ENCODE measurements at regions not wholly inside any gene's neighbourhood (a gene's known extent, or its start where the extent isn't known, plus 50 kb on each side); places are given as distances from the start of the nearest gene placed in this dataset.
"Not testable (repeated sequence)": the region's sequence is repeated elsewhere in the genome, so short reads cannot be mapped to it uniquely, and the experiment has no call there.

DNA sequence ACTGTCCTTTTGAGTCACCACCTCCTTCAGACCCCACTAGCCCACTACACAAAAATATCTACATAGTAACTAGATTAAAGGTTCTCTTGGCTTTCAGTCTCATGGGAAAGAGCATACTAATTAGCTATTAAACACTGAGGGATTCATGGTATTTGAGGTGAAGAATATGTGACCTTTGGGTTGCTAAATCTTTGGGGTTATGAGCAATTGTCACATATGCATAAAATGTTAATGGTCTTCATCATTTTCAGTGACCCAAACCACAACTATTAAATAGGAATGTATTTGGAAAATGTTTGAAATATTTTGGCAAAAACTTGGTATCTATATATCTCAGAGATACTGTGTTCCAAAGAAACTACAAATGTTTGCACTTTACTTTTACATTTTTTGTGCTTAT lies 365.1 kb downstream of the MAGEB5 start:
- DNase-seq, result no peak

DNA sequence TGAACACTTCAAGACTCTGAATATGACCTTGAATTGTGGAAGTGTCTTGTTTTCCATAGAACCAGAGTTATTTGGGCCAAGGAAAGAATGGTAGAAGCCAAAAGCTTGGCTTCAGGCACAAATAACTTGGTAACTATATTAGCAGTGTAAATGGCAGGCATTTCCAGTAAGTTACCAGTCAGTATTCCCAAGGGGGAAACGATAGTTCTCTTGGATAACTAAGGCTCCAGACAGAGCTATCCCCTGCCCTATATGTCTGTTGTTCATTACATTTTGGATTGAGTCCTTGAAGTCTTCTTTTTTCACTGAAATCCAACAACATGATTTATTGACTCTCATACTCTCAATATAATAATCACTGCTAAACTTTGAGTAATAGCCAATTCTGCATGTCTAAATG lies 364.1 kb downstream of the MAGEB5 start:
- no peak for DNase-seq

DNA sequence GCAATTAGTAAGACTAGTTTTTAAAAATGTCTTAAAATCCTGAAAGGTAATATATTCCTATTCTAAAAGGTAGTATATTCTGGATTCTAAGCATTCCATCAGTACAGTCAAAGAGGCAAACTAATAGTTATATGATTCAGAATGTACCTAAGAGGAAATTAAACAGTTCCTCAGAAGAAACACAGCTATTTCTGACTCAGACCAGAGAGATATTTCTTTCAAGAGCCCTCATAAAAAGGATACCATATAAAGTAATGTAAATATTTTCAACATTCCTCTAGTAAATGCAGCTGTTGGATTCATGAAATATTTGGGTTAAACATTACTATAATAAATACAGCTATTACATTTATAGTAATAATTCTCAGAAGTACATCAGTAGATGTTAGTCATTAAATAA lies 358.3 kb downstream of the MAGEB5 start:
- DNase-seq, result no peak

DNA sequence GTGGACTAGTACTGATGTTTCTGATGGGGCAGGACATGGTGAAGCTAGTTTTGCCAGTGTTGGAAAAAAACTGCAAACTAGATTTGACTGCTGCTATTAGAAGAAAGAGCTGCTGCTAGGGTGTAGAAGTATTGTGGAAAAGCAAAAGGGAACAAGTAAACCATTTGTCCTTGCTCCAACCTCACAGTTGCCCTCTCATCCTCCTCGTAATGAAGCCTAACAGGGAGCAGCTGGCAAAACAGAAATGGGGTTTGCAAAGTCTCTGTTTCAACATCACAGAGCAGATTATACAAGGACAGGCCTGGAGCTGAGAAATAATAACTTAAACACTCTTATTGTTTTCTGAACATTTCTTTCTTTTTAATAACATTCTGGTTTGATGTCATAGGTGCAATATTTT lies 346.2 kb downstream of the MAGEB5 start:
- DNase-seq, result no peak

DNA sequence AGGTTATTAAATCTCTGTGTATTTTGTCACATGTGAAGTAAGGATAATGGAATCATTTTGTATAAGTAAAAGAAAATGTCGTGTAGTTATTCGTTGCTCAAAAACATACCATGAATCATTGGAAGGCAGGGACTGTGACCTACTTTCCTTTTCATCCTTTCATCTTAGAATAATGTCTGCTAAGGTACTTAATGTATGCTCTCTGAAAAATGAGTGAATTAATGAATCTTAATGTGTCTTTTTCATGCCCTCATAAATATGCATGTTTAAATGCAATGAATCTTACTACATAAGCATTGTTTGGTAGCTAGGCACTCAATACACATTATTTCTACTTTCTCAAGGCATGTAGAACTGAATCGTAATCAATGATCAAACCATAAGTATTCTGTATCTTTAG lies 343.9 kb downstream of the MAGEB5 start:
- no peak for DNase-seq

DNA sequence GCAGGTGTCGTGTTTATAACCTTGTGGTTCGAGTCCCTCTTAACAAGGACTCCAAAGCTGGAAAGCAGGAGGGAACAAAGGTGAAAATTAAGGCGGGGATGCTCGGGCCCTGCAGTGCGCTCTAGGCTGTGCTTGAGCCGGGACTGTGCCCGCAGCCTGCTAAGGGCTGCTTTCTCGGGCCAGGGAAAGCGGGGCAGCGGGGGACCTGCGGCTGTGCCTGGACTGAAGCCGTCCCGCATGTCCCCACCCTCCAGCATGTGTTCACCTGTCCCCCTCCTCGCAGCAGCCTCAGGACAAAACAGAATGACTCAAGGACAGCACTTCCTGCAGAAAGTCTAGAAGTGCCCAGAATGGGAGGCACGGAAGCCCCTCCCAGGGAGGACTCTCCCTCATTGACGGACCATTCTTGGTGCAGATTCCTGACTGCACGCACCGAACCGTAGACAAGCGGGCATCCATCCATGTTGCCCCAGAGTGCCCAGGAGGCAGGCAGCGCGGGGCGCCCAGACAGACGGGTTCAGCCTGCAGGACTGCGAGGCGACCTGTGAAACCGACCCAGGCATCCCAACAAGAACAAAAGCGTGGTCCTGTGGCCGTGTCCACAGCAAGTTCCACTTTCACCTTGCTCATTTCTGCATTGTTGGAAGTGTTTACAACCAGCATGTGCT lies 342.9 kb downstream of the MAGEB5 start:
- no peak for DNase-seq

DNA sequence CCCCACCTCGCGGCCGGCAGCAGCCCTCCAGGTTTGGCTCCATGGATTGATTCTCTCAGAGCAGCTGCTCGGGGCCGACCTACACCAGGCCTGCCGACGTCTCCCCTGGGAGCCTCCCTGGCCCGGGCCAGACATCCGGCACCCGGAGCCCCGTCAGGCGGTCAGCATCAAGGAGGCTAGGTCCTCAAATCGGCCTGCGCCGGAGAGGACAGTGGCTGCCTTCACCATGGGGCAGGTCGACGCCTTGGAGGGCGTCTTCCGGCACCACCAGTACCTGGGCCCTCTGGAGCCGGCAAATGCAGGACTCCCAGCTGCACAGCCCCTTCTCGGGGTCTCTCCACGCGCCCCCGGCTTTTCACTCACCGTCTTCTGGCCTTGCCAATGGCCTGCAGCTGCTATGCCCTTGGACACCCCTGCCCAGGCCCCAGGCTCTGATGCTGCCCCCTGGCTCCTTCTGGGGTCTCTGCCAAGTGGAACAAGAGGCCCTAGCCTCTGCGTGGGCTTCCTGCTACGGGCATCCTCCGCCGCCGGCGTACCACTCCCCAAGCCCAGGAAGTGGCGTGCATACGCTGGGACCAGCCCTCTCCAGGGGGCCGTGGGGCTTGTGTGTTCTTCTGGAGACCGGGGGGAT lies 341.8 kb downstream of the MAGEB5 start:
- DNase-seq, result no peak

DNA sequence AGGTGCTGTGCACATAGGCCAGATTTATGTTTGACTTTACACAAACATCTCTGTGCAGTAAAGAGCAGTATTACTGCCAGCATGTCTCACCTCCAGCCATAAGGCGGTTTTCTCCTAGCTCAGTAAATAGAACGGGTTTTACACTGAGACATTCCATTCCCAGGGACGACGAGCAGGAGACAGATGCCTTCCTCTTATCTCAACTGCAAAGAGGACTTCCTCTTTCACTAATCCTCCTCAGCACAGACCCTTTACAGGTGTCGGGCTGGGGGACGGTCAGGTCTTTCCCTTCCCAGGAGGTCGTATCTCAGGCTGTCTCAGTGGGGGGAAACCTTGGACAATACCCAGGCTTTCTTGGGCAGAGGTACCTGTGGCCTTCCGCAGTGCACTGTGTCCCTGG lies 309.8 kb downstream of the MAGEB5 start:
- DNase-seq, result not testable (repeated sequence)

DNA sequence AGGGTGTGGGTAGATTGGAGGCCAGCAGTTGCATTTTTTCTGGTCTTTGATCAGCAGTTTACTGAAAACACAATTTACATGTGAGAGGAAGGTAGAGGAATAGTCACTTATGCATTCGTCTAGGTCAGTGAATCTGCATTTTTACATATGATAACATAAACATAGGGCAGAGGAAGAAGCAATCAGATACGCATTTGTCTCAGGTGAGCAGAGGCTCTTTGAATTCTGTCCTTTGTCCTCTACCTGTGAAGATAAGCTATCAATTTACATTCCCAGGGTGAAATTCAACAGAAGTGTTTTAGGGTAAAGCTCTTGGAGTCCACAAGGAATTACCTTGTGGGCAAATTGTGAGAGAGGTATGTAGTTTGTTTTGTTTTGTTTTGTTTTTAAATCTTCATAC lies 306.5 kb downstream of the MAGEB5 start:
- DNase-seq, result no peak

DNA sequence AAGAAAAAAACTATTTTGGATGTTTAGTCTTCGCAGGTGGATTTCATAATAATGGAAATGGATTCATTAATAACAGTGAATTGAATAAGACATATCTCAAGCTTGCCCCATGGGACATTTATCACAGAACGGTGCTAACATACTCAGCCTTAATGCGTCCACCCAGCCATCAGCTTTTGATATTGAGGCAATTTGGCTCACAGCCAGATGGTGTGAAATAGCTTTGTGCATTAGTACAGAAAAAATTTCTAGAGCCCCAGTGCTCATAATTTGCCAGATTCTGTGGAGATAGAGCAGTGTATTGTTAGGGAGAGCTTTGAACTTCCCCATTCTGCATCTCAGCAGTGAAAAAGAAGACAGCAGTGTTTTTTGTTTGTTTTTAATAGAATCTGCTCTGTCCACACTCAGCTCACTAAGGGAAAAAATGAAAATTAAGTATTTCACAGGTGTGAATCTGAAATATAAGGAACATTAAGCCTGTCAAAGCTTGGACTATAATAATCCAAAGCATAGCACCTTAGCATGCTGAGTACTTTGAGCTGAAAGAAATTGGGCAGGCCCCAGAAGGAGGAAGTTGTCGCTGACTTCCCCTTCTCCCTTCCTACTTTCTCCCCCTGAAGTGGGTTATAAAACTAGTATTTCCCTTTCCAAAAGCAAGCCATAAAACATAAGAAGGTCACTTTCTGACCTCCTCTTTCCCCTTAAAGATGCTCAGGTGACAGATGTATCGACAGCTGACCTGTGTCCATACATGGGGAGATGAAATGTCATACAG lies 295.8 kb downstream of the MAGEB5 start:
- DNase-seq, result no peak

DNA sequence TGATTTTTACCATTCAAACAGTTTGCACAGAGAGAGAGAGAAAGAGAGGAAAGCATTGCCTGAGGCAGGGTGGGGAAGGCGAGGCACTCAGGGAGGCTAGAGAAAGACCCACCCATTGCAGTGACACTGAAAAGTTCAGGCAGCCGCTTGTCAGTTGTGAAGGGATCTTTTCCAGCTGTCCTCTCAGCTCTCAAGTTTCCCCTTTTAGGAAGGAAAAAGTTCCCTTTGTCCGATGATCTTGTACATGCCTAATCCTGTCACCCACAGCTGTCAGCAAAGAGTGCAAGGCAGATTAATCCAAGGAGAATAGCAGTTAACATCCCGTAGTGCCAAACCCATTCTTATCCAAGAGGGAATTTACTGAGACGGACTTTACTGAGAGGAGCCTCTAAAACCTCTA lies 255.0 kb downstream of the MAGEB5 start:
- DNase-seq, result no peak

DNA sequence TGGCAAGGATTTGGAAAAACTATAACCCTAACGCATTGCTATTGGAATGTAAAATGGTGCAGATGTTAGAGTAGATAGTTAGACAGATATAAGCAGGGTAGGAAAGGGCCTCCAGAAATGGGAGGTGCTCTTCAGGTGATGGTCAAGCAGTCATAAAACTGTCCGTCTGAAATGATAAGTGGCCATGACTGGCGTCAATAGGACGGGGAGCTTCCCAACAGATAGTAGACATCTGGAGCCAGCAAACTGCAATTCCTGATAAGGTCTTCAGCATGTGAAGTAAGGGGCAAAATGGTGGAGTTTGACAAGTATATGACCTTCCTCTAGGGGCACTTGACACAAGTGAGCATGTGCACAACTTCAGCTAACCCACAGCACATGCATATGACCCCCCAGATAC lies 250.4 kb downstream of the MAGEB5 start:
- DNase-seq, result no peak

DNA sequence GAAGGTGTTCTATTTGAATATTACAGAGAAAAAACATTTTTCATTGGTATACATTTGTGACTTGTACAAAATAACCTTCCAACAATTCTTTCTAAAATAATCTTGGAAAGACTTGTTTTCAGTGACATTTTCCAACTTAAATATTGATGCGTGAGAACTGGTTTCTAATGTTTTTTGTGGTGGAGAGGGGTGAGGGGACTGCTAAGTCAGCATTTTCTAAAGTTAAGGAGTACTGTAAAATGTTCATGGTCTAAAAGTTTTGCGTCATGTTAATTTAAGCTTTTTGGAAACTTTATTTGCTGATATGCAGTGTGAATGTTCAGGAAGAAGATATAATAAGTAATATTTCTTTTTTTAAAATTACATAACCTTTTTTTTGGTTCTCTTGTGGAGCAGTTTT lies 229.3 kb downstream of the MAGEB5 start:
- DNase-seq, result no peak

DNA sequence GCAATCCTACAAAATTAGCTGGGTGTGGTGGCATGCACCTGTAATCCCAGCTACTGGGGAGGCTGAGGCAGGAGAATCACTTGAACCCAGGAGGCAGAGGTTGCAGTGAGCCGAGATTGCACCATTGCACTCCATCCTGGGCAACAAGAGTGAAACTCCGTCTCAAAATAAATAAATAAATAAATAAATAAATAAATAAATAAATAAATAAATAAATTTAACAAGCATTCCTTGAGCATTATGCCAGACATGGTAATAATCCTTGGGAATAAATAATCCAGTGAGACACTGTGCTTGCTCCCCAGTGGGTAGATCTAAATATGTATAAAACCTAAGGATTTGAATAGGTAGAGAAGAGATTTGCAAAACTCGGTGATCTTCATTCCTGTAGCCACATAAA lies 228.4 kb downstream of the MAGEB5 start:
- not testable (repeated sequence) for DNase-seq

DNA sequence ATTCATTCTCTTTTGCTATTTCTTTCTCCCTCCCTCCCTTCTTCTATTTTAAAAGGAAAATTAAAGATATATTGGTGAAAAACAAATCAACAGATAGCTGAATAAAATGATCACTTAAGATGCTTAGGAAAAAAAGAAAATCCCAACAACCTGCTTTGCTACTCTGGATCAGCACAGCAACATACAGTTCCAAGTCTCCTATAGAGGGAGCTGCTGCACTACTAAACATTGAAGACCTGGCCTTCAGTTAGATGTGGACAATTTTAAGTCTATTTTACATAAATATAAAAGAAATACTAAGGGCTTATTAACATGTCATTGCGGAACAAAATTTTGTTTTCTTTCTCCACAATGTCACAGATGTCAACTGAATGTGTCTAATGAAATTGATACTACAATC lies 226.4 kb downstream of the MAGEB5 start:
- DNase-seq, result no peak

DNA sequence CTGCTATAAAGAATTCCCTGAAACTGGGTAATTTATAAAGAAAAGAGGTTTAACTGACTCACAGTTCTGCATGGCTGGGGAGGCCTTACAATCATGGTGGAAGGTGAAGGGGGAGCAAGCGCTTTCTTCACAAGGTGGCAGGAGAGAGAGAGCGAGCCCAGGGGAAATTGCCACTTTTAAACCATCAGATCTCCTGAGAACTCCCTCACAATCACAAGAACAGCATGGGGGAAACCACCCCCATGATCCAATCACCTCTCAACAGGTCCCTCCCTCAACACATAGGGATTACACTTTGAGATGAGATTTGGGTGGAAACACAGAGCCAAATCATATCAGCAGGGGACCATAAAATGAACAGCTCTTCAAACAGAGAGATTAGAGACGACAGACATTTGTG lies 198.6 kb downstream of the MAGEB5 start:
- DNase-seq, result no peak

DNA sequence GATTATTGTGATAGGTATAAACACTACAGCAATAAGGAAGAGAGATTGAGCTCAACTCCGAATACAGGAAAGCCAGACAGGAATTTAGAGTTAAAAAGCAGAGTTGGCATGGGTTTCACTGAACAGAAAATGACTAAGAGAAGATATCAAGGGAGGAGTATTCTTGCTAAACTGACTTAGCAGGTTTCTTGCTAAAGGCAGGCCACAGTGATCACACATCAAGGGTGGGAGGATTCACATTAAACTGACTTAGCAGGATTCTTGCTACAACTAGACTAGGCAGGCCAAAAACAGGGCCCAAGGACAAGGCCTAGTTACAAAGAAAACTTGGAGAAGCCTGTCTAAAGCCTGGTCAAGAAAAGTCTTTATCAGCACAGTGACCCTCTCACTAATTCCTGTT lies 195.1 kb downstream of the MAGEB5 start:
- DNase-seq, result no peak

DNA sequence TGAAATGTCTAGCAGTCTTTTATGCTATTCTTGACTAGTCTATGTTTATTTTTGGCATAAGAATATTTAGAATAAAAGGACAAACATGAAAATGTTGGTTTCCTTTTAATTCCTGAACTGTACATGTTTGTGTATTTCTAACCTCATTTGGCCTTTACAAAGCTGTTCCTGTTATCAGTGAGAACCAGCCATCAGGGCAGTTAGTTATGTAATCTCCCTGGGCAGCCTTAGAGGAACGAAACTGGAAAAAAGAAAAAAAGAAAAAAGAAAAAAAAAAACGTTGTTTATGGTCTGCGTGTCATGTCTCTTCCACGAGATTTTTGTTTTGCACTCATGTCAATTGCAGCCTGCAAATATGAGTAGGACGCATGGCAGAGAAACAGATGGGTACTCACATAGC lies 193.7 kb downstream of the MAGEB5 start:
- no peak for DNase-seq

DNA sequence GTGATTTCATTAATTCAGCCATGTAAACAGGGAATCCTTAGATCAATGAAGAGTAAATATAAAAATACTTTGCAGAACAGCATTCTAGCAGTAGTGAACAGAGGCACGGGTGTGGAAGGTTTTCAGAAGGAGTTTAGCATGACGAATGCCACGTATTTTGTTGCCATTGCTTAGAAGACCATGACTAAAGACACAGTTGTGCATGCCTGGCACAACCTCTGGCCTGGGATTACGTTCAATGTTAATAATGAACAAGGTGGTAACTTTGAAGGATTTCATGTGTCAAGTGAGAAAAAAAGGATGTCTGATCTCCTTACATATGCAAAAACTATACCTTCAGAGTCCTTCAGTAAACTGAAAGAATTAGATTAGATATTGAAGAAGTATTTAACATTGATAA lies 171.9 kb downstream of the MAGEB5 start:
- no peak for DNase-seq

DNA sequence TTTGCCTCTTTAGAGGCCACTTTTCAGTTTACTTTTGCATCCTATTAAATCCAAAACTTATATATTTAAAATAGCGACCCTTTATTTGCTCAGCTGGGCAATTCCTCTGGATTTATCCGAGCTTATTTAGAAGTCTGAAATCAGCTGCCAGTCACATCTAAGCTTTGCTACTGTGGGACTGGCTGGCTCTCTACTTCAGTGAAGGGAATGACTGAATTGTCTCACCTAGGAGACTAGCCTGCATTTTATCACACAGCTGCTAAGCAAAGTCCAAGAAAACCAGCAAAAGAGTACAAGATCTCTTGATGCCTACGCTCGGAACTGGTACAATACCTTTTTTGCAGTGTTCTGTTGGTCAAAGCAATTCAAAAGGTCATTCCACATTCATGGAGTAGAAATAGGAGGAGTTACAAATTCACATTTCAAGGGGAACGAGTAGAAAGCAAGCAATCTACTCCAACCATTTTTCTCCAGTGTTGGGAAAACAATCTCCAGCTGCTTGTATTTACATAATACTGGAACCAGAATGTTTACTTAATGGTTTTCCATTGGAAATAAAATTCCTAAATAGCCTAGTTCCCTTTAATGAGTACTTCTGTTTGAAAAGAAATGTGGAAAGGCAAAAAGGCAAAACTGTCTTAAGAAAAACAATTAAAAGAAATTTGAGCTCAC lies 160.2 kb downstream of the MAGEB5 start:
- DNase-seq, result no peak

DNA sequence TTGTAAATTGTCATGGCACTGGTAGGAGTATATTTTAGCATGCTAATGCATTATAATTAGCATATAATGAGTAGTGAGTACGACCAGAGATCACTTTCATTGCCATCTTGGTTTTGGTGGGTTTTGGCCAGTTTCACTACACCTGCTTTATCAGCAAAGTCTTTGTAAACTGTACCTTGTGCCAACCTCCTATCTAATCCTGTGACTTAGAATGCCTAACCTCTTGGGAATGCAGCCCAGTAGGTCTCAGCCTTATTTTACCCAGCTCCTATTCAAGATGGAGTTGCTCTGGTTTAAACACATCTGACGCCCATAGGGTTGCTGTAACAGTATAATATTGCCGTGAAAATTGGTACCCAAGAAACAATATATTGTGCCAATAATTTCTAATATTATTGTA lies 159.4 kb downstream of the MAGEB5 start:
- no peak for DNase-seq

DNA sequence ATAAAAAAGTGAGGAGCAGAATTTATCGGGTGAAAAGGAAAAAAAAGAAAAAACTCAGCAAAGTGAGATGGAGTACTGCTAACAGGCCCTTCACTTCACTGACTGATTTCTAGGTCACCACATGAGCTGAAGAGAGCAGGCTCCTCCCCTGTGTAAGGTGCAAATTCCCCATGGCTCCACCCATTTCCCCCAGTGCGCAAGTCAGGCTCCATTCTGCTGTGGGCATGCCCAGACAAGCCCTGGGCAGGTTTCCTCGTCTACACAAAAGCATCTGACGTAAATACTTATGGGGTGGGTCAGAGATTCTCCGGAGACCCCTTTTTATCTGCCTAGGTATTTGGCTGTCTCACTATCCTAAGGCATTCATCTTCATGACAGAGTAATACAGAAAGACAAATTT lies 157.9 kb downstream of the MAGEB5 start:
- DNase-seq, result no peak

DNA sequence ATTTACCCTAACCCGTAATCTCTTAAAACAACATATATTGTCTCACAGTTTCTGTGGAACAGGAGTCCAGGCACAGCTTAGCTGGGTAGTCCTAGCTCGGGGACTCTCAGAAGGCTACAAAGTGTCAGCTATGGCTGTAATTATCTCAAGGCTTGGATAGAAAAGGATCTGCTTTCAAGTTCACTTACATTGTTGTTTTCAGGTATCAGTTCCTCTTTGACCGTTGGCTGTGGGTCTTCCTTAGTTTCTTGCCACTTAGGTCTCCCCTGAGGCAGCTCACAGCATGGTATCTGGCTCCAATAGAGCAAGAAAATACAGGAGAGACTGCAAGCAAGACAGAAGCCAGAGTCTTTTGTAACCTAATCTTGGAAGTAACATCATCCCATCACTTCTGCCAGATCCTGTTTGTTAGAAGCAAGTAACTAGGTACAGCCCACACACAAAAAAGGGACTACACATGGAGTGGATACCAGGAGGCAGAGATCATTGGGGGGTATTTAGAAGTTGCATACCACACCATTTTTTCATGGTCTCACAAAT lies 137.0 kb downstream of the MAGEB5 start:
- no peak for DNase-seq

Data from inflammatory macrophage (primary cell).